Sigmoid colon (tissue), 6 donors: ENCODE measurements at regions not wholly inside any gene's neighbourhood (a gene's known extent, or its start where the extent isn't known, plus 50 kb on each side); places are given as distances from the start of the nearest gene placed in this dataset.

Experiments
- DNase-seq: peaks from one replicate; pipeline ENCODE4 v3.0.0-alpha.2; 2019
- H3K27ac ChIP-seq, 4 donors: fragments of 200-600 bp; sonication (generic); one replicate each; pipeline ENCODE4 v1.5.1; 2016 to 2019; ENCODE audit warnings: mild to moderate bottlenecking in 1 of 4
- H3K27me3 ChIP-seq, 3 donors: fragments of 200-600 bp; sonication (generic); one replicate each; pipeline ENCODE4 v1.5.1; 2019; ENCODE audit warnings: mild to moderate bottlenecking in 1 of 3
- H3K36me3 ChIP-seq, 4 donors: fragments of 200-600 bp; sonication (generic); one replicate each; pipeline ENCODE4 v1.5.1; 2016 to 2019
- H3K4me1 ChIP-seq, 4 donors: fragments of 200-600 bp; sonication (generic); one replicate each; pipeline ENCODE4 v1.5.1; 2017 to 2019
- H3K4me3 ChIP-seq, 4 donors: fragments of 200-600 bp; sonication (generic); one replicate each; pipeline ENCODE4 v1.5.1; 2017 to 2019; ENCODE audit warnings: mild to moderate bottlenecking in 2 of 4, moderate library complexity in 1 of 4
- H3K9me3 ChIP-seq, 4 donors: fragments of 200-600 bp in 3 of 4; sonication (generic) in 3 of 4; one replicate each; pipeline versions ENCODE4 v1.5.1 to v1.6.1; 2013 to 2019
- CTCF ChIP-seq, 4 experiments: fragments of 450-650 bp in 3 of 4; fragments of 200-600 bp in 1 of 4; IDR thresholded peaks; one replicate each; pipeline ENCODE4 v1.5.1; 2016 to 2019; ENCODE audit warnings: antibody characterized with exemption in 4 of 4, mild to moderate bottlenecking in 3 of 4, moderate library complexity in 2 of 4
- EP300 ChIP-seq, 4 donors: sonication (generic); formaldehyde crosslinking; IDR thresholded peaks; one replicate each; pipeline ENCODE4 v1.6.1; 2017; ENCODE audit warnings: antibody characterized with exemption in 4 of 4
- POLR2A ChIP-seq, 2 donors: fragments of 450-650 bp; IDR thresholded peaks; one replicate each; pipeline ENCODE4 v1.6.1; 2016; ENCODE audit warnings: antibody characterized with exemption in 2 of 2, mild to moderate bottlenecking in 2 of 2, moderate library complexity in 2 of 2
- POLR2AphosphoS5 ChIP-seq, 4 donors: sonication (generic); formaldehyde crosslinking; IDR thresholded peaks; one replicate each; pipeline ENCODE4 v1.6.1; 2017; ENCODE audit warnings: antibody characterized with exemption in 4 of 4
- WGBS, 2 donors: extraction: QIAGEN DNeasy Blood & Tissue Kit; methylation state at CpG; one replicate each; pipeline ENCODE4 v1.1.7; 2013; 5-methylcytosine and 5-hydroxymethylcytosine counted together
- intact Hi-C: fragments of 100-400 bp; cut with DNase I; formaldehyde crosslinking; loops from one replicate; pipeline ENCODE4 v1.15.1; 2023
- donor health status: healthy with polysubstance abuse.
- donor health status: healthy.

DNA sequence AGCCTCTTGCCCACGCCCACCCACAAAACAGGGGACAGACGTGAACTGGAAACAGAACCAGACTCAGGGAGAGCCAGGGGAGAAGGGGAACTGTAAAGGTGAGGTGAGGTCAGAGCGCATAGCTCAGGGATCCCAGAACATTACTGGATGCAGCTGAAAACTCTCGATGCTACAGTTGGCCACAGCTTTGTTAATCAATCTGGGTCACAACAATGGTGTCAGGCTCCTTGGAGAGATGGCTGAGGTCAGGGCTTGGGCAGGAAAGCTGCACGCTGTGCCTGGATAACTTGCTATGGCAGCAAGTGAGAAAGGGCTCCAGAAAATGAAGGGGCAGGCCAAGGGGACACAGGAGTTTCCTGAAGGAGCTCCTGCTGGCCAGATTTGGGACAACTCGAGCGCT, 263.3 kb downstream of the TFCP2L1 start:
- no peaks in the 10 kb centered on the region for H3K9me3 ChIP-seq
- H3K36me3 ChIP-seq, result no peaks in the 10 kb centered on the region
- no peaks in the 10 kb centered on the region for H3K27me3 ChIP-seq
- TF ChIP-seq CTCF (IDR thresholded peaks at IDR 0.05) (no peak), EP300 (IDR thresholded peaks at IDR 0.05) (no peak), POLR2AphosphoS5 (IDR thresholded peaks at IDR 0.05) (no peak), POLR2A (IDR thresholded peaks at IDR 0.05) (no peak)
- H3K27ac ChIP-seq, result no peak overlapping the region
- H3K4me3 ChIP-seq, result no peak overlapping the region
- intact Hi-C loops, result no loop called here
- 76 to 82% methylated on average over 7 of the region's 7 CpGs for WGBS, 2 donors
- no peak for DNase-seq
- H3K4me1 ChIP-seq, result peaks cover 0 to 15% (median 8%) of the 10 kb centered on the region in 4 donors

DNA sequence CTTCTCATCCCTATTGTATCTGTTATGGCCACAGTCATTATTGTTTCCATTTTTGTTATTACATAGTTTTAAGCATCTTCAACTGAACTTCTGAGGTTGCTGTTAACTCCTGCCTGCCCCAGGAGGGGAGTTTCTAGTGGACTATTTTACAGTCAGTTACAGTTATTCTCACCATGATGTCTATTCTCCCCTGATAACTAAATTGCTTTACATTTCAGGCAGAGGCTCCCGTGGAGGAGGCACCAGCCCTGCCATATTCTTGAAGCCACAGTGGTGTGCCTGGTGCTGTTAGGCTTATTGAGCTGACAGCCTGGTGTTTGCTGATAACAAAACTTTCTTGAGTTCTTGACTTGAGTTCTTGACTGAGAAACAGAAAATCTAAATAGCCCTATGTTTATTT, 256.4 kb downstream of the TFCP2L1 start:
- no peaks in the 10 kb centered on the region for H3K4me1 ChIP-seq
- no peak for DNase-seq
- no peaks in the 10 kb centered on the region for H3K27me3 ChIP-seq
- H3K4me3 ChIP-seq, result no peak overlapping the region
- no peak overlapping the region for H3K27ac ChIP-seq
- TF ChIP-seq POLR2AphosphoS5 (IDR thresholded peaks at IDR 0.05) (no peak), CTCF (IDR thresholded peaks at IDR 0.05) (no peak), EP300 (IDR thresholded peaks at IDR 0.05) (no peak), POLR2A (IDR thresholded peaks at IDR 0.05) (no peak)
- intact Hi-C loops, result no loop called here
- no peaks in the 10 kb centered on the region for H3K36me3 ChIP-seq
- H3K9me3 ChIP-seq, result no peaks in the 10 kb centered on the region
- 45 to 55% methylated on average over 1 of the region's 1 CpG for WGBS, 2 donors

- intact Hi-C loops, result no loop called here
- 44 to 85% methylated on average over 3 of the region's 3 CpGs for WGBS, 2 donors
These were observed 254.5 kb downstream of the TFCP2L1 start for GRCh38 chr2:121030523-121030922.

GRCh38 chr2:121031568-121032340, 253.2 kb downstream of the TFCP2L1 start:
- H3K27ac ChIP-seq, result no peak overlapping the region
- TF ChIP-seq CTCF (IDR thresholded peaks at IDR 0.05), result no peak
- no peak for TF ChIP-seq EP300 (IDR thresholded peaks at IDR 0.05)
- TF ChIP-seq POLR2A (IDR thresholded peaks at IDR 0.05), result no peak
- no peak for TF ChIP-seq POLR2AphosphoS5 (IDR thresholded peaks at IDR 0.05)
- no peaks in the 10 kb centered on the region for H3K27me3 ChIP-seq
- no peak overlapping the region for H3K4me3 ChIP-seq
- WGBS, 2 donors, result 95% methylated on average over 12 of the region's 12 CpGs
- no peak for DNase-seq
- H3K9me3 ChIP-seq, result no peaks in the 10 kb centered on the region
- no peaks in the 10 kb centered on the region for H3K4me1 ChIP-seq
- no peaks in the 10 kb centered on the region for H3K36me3 ChIP-seq
- intact Hi-C loops, result no loop called here

More at GRCh38 chr2:121030523-121030922, 254.5 kb downstream of the TFCP2L1 start:
- H3K27ac ChIP-seq, result no peak overlapping the region
- H3K27me3 ChIP-seq, result no peaks in the 10 kb centered on the region
- DNase-seq, result no peak
- H3K9me3 ChIP-seq, result no peaks in the 10 kb centered on the region
- no peaks in the 10 kb centered on the region for H3K36me3 ChIP-seq
- H3K4me3 ChIP-seq, result no peak overlapping the region
- TF ChIP-seq CTCF (IDR thresholded peaks at IDR 0.05), result no peak
- TF ChIP-seq POLR2AphosphoS5 (IDR thresholded peaks at IDR 0.05), result no peak
- no peaks in the 10 kb centered on the region for H3K4me1 ChIP-seq
